Fibroblast of villous mesenchyme (primary cell): ENCODE measurements at regions not wholly inside any gene's neighbourhood (a gene's known extent, or its start where the extent isn't known, plus 50 kb on each side); places are given as distances from the start of the nearest gene placed in this dataset.

Experiments
- DNase-seq: peaks from one replicate; pipeline ENCODE4 v3.0.0-alpha.2; 2010; ENCODE audit warnings: low read depth
- H3K4me3 ChIP-seq: 2 replicates; pipeline ENCODE4 v1.5.1; 2011; ENCODE audit warnings: low read depth, mild to moderate bottlenecking, low read length
- TF ChIP-seq, protein P1 (sequence below): IDR thresholded peaks from 2 replicates; pipeline ENCODE4 v1.5.1; 2012; ENCODE audit warnings: low read depth, mild to moderate bottlenecking, low read length; ENCODE audit not compliant: insufficient read depth

DNA sequence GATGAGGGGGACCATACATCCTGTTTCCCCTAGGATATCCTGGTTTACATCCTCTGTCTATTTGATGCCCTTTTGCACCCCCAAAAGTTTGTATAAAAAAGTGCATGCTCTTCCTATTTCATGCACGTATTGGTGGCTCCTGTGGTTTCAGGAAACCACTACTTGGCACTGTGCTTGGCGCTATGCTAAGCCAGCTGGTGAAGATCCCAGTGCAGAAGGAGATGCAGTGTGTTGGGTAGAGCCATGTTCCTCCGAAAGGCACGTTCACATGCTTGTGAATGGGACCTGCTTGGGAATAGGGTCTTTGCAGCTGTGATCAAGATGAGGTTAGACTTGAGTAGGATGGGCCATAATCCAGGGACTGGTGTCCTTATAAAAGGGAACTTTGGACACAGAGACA is 419.7 kb downstream of the GALR1 start:
- TF ChIP-seq, protein P1, sequence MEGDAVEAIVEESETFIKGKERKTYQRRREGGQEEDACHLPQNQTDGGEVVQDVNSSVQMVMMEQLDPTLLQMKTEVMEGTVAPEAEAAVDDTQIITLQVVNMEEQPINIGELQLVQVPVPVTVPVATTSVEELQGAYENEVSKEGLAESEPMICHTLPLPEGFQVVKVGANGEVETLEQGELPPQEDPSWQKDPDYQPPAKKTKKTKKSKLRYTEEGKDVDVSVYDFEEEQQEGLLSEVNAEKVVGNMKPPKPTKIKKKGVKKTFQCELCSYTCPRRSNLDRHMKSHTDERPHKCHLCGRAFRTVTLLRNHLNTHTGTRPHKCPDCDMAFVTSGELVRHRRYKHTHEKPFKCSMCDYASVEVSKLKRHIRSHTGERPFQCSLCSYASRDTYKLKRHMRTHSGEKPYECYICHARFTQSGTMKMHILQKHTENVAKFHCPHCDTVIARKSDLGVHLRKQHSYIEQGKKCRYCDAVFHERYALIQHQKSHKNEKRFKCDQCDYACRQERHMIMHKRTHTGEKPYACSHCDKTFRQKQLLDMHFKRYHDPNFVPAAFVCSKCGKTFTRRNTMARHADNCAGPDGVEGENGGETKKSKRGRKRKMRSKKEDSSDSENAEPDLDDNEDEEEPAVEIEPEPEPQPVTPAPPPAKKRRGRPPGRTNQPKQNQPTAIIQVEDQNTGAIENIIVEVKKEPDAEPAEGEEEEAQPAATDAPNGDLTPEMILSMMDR = no peak
- H3K4me3 ChIP-seq = no peak overlapping the region
- DNase-seq = no peak

DNA sequence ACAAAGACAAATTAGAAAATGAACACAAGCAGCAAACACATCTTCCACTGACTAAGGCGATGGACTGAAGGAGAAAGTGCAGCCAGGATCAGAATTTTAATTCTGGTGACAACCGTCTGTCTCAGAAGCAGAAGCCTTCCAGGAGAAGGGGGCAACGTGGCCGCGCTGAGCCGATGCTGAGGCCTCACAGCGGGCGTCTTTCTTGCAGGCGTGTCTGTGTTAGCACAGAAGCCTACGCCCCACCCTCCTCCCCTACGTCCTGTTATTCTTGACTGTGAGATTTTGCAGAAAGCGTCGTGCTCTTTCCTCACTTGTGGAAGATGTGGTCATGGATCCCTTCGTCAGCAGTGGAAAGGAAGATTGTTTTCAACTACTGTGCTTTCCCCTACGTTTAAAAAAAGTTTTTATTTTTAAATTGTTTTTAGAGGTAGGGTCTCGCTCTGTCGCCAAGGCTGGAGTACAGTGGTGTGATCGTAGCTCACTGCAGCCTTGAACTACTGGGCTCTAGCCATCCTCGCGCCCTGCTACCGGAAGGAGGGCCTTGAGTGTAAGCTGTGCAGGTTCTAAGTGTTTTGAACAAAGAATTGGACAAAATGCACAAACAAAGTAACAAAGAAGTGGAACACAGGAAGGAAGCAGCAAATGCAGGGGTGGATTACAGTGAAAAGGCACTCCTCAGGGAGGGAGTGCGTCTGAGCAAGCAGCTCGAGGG is 422.0 kb downstream of the GALR1 start:
- TF ChIP-seq, protein P1 = no peak
- DNase-seq = no peak
- no peak overlapping the region for H3K4me3 ChIP-seq

DNA sequence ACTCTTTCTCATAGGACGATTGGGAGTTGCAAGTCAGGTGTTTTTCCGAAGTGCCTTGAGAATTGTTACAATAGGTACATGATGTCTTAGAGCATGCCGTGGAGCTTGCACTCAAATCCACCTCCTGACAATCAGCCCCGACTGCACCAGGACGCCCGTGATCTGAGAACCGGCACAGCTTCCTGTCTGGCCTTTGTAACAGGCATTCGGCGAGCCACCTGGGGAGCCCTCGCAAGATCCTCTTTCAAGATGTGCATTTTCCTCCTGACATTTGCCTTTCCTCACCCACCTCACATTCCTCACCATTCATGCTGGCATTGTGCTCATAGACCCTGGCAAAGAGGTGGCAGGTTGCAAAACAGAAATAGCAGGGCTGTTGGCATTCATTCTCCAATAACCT is 427.3 kb downstream of the GALR1 start:
- TF ChIP-seq, protein P1 = no peak
- no peak overlapping the region for H3K4me3 ChIP-seq

DNA sequence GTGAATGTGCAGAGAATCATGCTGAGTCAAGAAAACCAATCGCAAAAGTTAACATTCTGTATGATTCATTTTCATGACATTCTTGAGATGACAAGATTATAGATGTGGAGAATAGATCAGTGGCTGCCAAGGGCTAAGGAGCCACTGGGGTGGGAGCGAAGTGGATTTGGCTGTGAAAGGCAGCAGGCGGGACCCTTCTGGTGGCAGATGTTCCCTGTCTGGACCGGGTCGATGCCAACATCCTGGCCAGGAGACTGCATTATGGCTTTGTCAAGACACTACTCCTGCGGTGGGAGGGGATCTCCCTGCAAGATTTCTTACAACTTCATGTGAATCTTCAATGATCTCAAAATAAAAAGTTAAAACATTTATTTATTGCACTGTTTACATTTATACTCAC is 427.9 kb downstream of the GALR1 start:
- DNase-seq = no peak
- no peak overlapping the region for H3K4me3 ChIP-seq
- TF ChIP-seq, protein P1 = no peak

More for the DNA sequence above, 427.3 kb downstream of the GALR1 start:
- no peak for DNase-seq

DNA sequence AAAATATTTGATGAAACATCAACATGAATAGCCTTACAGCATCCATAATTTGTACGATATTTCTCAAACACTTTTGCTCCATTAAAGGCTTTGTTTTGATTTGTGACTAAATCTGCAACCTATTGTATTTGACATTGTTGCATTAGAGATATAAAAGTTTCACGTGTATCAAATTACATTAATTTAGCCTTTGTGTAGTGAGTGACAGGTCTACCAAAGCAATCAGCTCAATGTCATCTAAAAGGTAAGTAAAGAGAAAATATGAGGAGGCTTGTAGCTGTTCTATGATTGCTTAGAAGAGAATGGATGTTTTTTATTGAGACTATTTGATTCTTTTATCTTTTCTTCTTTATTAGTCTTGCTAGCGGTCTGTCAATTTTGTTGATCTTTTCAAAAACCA is 430.2 kb downstream of the GALR1 start:
- DNase-seq = no peak
- TF ChIP-seq, protein P1 = no peak
- no peak overlapping the region for H3K4me3 ChIP-seq

DNA sequence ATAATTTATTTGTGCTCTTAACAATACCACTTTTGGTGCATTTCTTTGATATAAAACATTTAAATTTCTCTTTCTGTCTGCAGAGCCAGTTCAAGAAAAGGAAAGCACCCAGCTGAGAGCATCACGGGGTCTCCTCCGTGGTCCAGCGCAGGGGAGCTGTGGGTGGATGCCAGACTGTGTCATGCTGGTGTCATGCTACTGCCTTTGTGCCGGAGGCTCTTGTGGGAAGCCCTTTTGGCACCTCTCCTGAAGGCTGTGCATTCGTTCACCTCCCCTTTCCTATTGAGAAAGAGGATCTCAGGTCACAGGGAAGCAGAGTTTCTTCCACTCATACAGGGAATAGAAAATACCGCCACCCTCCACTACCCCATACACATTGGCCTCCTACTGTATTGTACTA is 450.4 kb downstream of the GALR1 start:
- DNase-seq = no peak
- TF ChIP-seq, protein P1 = no peak
- H3K4me3 ChIP-seq = no peak overlapping the region

DNA sequence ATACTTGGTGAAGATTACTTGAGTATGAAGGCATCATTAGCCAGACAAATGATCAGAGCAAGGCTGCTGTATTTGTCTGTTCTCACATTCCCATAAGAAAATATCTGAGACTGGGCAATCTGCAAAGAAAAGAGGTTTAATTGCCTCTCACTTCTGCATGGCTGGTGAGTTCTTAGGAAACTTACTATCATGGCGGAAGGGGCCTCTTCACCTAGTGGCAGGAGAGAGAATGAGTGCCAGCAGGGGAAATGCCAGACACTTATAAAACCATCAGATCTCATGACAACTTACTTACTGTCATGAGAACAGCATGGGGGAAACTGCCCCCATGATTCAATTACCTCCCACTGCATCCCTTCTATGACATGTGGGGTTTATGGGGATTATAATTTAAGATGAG is 452.3 kb downstream of the GALR1 start:
- TF ChIP-seq, protein P1 = no peak
- no peak for DNase-seq
- no peak overlapping the region for H3K4me3 ChIP-seq
